Activated B cell treated with CpG ODN at 0.5 μM for 24 hours (primary cell): ENCODE measurements at regions not wholly inside any gene's neighbourhood (a gene's known extent, or its start where the extent isn't known, plus 50 kb on each side); places are given as distances from the start of the nearest gene placed in this dataset.

ENCODE experiments used
- ATAC-seq: fragments of 200-7000 bp; cut with Tn5 transposase; one replicate; pipeline ENCODE4 v1.10.0; 2021; ENCODE audit warnings: low read depth, mild to moderate bottlenecking, moderate library complexity
- CTCF ChIA-PET: fragments of 350-600 bp; sonication (Branson Sonifier 250); formaldehyde crosslinking; loops from one replicate; lab custom pipeline; 2021; ENCODE audit warnings: antibody characterized with exemption; lab: Charles Lee
- POLR2A ChIA-PET: fragments of 350-600 bp; sonication (Branson Sonifier 250); formaldehyde crosslinking; loops from one replicate; lab custom pipeline; 2021; ENCODE audit warnings: antibody characterized with exemption; lab: Charles Lee
- DNase-seq: peaks from one replicate; pipeline ENCODE4 v3.0.0; 2022
- H3K27ac Mint-ChIP-seq: one replicate; pipeline ENCODE4 v1.8.0; 2020; ENCODE audit warnings: mixed read lengths
- H3K27me3 Mint-ChIP-seq: one replicate; pipeline ENCODE4 v1.8.0; 2021; ENCODE audit warnings: mixed read lengths
- H3K36me3 Mint-ChIP-seq: one replicate; pipeline ENCODE4 v1.8.0; 2021; ENCODE audit warnings: low read depth, mixed read lengths
- H3K4me1 Mint-ChIP-seq: one replicate; pipeline ENCODE4 v1.8.0; 2021; ENCODE audit warnings: mixed read lengths
- H3K4me3 Mint-ChIP-seq: one replicate; pipeline ENCODE4 v1.8.0; 2020; ENCODE audit warnings: mild to moderate bottlenecking, mixed read lengths
- H3K9me3 Mint-ChIP-seq: one replicate; pipeline ENCODE4 v1.8.0; 2020; ENCODE audit warnings: mixed read lengths
- intact Hi-C: fragments of 100-400 bp; cut with micrococcal nuclease; formaldehyde crosslinking; loops from one replicate; pipeline ENCODE4 v1.15.1; 2024
- TF ChIP-seq, protein P1 (sequence below): fragments of 200-600 bp; IDR thresholded peaks from one replicate; pipeline ENCODE4 v1.8.0; 2022; ENCODE audit warnings: antibody characterized with exemption, mild to moderate bottlenecking

DNA sequence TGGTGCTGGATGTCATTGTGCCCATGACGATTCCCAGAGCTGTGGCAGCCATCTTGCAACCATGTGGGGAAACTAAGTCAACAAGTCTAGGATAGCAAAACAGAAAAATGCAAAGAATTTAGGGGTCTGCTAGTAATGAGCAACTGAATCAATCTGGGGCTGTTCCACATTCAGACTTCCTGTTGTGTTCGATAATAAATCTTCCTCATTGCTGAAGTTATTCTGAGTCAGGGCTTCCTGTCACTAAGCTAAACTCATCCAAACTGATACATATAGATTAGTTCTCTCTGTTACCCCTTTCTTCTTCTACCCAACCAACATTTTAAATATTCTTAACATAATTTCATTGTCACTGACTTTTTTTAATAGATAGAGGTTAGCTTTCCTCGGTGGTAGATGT, 205.9 kb downstream of the HACE1 start:
- CTCF ChIA-PET: no interaction called here

DNA sequence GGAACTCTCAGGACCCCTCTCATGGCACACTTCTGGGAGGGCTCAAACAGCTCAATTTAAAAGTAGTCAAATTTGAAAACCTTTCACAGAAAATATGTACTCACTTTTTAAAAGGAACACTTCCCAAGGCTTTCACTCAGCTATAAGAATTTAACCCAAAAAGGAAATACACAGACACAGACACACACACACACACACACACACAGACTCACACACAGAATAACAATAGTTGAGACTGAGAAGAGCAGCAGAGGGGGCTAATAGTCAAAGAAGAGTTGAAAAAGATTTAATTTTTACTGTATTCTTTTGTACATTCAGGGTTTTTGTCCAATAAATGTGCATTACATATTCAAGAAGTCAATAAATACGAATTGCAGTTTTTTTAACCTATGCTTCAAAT, 211.4 kb downstream of the HACE1 start:
- no peak for DNase-seq
- Mint-ChIP-seq H3K4me3 (no peak overlapping the region), H3K4me1 (no peaks in the 10 kb centered on the region), H3K27me3 (no peaks in the 10 kb centered on the region), H3K36me3 (no peaks in the 10 kb centered on the region), H3K9me3 (no peaks in the 10 kb centered on the region), H3K27ac (no peak overlapping the region)
- POLR2A ChIA-PET: no interaction called here
- CTCF ChIA-PET: no interaction called here
- ATAC-seq: no peak
- TF ChIP-seq, protein P1, sequence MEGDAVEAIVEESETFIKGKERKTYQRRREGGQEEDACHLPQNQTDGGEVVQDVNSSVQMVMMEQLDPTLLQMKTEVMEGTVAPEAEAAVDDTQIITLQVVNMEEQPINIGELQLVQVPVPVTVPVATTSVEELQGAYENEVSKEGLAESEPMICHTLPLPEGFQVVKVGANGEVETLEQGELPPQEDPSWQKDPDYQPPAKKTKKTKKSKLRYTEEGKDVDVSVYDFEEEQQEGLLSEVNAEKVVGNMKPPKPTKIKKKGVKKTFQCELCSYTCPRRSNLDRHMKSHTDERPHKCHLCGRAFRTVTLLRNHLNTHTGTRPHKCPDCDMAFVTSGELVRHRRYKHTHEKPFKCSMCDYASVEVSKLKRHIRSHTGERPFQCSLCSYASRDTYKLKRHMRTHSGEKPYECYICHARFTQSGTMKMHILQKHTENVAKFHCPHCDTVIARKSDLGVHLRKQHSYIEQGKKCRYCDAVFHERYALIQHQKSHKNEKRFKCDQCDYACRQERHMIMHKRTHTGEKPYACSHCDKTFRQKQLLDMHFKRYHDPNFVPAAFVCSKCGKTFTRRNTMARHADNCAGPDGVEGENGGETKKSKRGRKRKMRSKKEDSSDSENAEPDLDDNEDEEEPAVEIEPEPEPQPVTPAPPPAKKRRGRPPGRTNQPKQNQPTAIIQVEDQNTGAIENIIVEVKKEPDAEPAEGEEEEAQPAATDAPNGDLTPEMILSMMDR: no peak
- intact Hi-C loops: no loop called here

More for the DNA sequence above, 205.9 kb downstream of the HACE1 start:
- TF ChIP-seq, protein P1: no peak
- H3K27ac Mint-ChIP-seq: no peak overlapping the region
- DNase-seq (no peak), ATAC-seq (no peak)
- POLR2A ChIA-PET: no interaction called here
- no peaks in the 10 kb centered on the region for H3K4me1 Mint-ChIP-seq
- intact Hi-C loops: no loop called here
- H3K36me3 Mint-ChIP-seq: no peaks in the 10 kb centered on the region
- no peaks in the 10 kb centered on the region for H3K27me3 Mint-ChIP-seq
- no peak overlapping the region for H3K4me3 Mint-ChIP-seq
- H3K9me3 Mint-ChIP-seq: no peaks in the 10 kb centered on the region

DNA sequence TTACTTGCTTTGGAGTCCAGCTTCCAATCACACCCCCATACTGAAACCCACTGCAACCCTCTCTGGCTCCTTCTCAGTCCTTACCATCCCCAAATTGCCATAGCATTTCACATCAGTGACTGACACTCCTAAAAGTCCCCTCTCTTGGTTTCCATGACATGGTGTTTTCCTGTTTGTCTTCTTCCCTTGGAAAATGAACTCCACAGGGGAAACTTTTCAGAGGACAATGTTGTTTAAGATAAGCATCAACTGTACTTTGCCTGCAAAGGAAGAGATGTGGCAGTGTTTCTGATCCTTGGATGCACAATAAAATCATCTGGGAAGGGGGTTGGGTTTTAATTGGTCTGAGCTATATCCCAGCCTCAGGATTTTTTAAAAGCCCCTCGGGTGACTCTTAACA, 214.9 kb downstream of the HACE1 start:
- TF ChIP-seq, protein P1: no peak
- Mint-ChIP-seq H3K27ac (no peak overlapping the region), H3K4me3 (no peak overlapping the region), H3K4me1 (peaks cover 8% of the 10 kb centered on the region), H3K36me3 (no peaks in the 10 kb centered on the region), H3K9me3 (no peaks in the 10 kb centered on the region), H3K27me3 (no peaks in the 10 kb centered on the region)
- ChIA-PET POLR2A (no interaction called here), CTCF (no interaction called here)
- intact Hi-C loops: no loop called here
- DNase-seq (no peak), ATAC-seq (no peak)

DNA sequence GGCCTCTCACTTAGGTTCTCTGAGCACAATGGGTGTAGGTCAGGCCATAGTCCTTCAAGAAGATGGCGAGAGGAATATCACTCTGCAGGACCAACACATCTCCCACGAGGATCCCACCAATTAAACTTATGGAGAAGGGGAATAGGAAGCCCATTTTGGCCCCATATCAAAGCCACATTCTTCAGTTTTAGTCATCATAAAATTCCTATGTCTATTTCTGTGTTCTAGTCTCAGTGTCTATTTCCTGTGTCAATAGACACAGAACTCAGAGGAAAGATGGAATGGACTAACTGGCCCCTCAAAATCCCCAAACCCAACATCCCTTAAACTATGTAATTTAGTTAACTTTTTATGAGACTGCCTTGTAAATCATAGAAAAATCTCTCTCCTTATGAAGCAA, 216.8 kb downstream of the HACE1 start:
- no peak overlapping the region for H3K4me3 Mint-ChIP-seq
- DNase-seq (no peak), ATAC-seq (no peak)
- CTCF ChIA-PET: no interaction called here
- H3K27me3 Mint-ChIP-seq: no peaks in the 10 kb centered on the region
- POLR2A ChIA-PET: no interaction called here
- H3K9me3 Mint-ChIP-seq: no peaks in the 10 kb centered on the region
- H3K27ac Mint-ChIP-seq: no peak overlapping the region
- no peaks in the 10 kb centered on the region for H3K36me3 Mint-ChIP-seq
- TF ChIP-seq, protein P1: no peak
- intact Hi-C loops: no loop called here
- peaks cover 18% of the 10 kb centered on the region for H3K4me1 Mint-ChIP-seq

DNA sequence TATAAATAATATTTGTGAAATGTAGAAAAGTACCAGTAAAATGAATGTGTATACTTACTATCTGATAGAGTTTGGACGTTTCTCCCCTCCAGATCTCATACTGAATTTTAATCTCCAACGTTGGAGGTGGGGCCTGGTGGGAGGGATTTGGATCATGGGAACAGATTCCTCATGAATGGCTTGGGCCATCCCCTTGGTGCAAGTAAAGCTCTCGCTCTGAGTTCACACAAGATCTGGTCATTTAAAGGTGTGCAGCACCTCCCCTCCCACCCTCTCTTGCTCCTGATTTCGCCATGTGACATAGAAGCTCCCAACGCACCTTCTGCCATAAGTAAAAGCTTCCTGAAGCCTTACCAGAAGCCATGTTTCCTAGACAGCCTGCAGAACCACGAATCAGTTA, 219.0 kb downstream of the HACE1 start:
- peaks cover 18% of the 10 kb centered on the region for H3K4me1 Mint-ChIP-seq
- POLR2A ChIA-PET: no interaction called here
- TF ChIP-seq, protein P1: no peak
- no peaks in the 10 kb centered on the region for H3K36me3 Mint-ChIP-seq
- no peak overlapping the region for H3K27ac Mint-ChIP-seq
- CTCF ChIA-PET: no interaction called here
- H3K4me3 Mint-ChIP-seq: no peak overlapping the region
- no peak for DNase-seq
- ATAC-seq: no peak
- intact Hi-C loops: no loop called here
- H3K27me3 Mint-ChIP-seq: no peaks in the 10 kb centered on the region
- H3K9me3 Mint-ChIP-seq: no peaks in the 10 kb centered on the region
